Embryonic facial prominence (tissue), 1 donor: ENCODE measurements at regions not wholly inside any gene's neighbourhood (a gene's known extent, or its start where the extent isn't known, plus 50 kb on each side); places are given as distances from the start of the nearest gene placed in this dataset.
"Not testable (repeated sequence)": the region's sequence is repeated elsewhere in the genome, so short reads cannot be mapped to it uniquely, and the experiment has no call there.

Experiments
- DNase-seq: peaks from one replicate; pipeline ENCODE4 v3.0.0-alpha.2; 2016; ENCODE audit errors: extremely low spot score

- DNase-seq, result no peak
Observed at GRCh38 chr3:177249203-177249602, 51.9 kb upstream of the TBL1XR1 start.

GRCh38 chr3:177250151-177250550, 52.9 kb upstream of the TBL1XR1 start:
- DNase-seq, result no peak

GRCh38 chr3:177251755-177252154, 54.5 kb upstream of the TBL1XR1 start:
- no peak for DNase-seq

- no peak for DNase-seq
Observed at GRCh38 chr3:177257006-177257405, 59.7 kb upstream of the TBL1XR1 start.

GRCh38 chr3:177257625-177258024, 60.3 kb upstream of the TBL1XR1 start:
- DNase-seq, result no peak

- no peak for DNase-seq
Observed at GRCh38 chr3:177262396-177262795, 65.1 kb upstream of the TBL1XR1 start.

- DNase-seq, result no peak
Observed at GRCh38 chr3:177263615-177264368, 66.5 kb upstream of the TBL1XR1 start.

- DNase-seq, result not testable (repeated sequence)
Observed at GRCh38 chr3:177271811-177272501, 74.7 kb upstream of the TBL1XR1 start.

- no peak for DNase-seq
Observed at GRCh38 chr3:177278016-177278415, 80.7 kb upstream of the TBL1XR1 start.

- DNase-seq, result no peak
Observed at GRCh38 chr3:177279118-177279815, 82.0 kb upstream of the TBL1XR1 start.

- no peak for DNase-seq
Observed at GRCh38 chr3:177281292-177282118, 84.2 kb upstream of the TBL1XR1 start.

- no peak for DNase-seq
Observed at GRCh38 chr3:177282119-177282655, 84.9 kb upstream of the TBL1XR1 start.

GRCh38 chr3:177283983-177284382, 86.7 kb upstream of the TBL1XR1 start:
- DNase-seq, result no peak

- no peak for DNase-seq
Observed at GRCh38 chr3:177284383-177284881, 87.2 kb upstream of the TBL1XR1 start.

- no peak for DNase-seq
Observed at GRCh38 chr3:177286034-177286433, 88.8 kb upstream of the TBL1XR1 start.

GRCh38 chr3:177287231-177287630, 89.9 kb upstream of the TBL1XR1 start:
- DNase-seq, result no peak

GRCh38 chr3:177290633-177291032, 93.4 kb upstream of the TBL1XR1 start:
- DNase-seq, result no peak

GRCh38 chr3:177294221-177294620, 96.9 kb upstream of the TBL1XR1 start:
- no peak for DNase-seq

GRCh38 chr3:177295116-177295515, 97.8 kb upstream of the TBL1XR1 start:
- no peak for DNase-seq

GRCh38 chr3:177299250-177299649, 102.0 kb upstream of the TBL1XR1 start:
- no peak for DNase-seq
